GM18909 (cell line): ENCODE measurements at regions not wholly inside any gene's neighbourhood (a gene's known extent, or its start where the extent isn't known, plus 50 kb on each side); places are given as distances from the start of the nearest gene placed in this dataset.

Experiments used
- ATAC-seq: cut with Tn5 transposase; IDR thresholded peaks from one replicate; pipeline ENCODE4 v1.9.1; 2021; ENCODE audit warnings: mild to moderate bottlenecking; ENCODE audit not compliant: unreplicated experiment, poor library complexity

- ATAC-seq: no peak
Measured at GRCh38 chr12:87142342-87142741, 886.2 kb upstream of the MGAT4C start.

GRCh38 chr12:87141091-87141490, 884.9 kb upstream of the MGAT4C start:
- ATAC-seq: no peak

GRCh38 chr12:87140262-87140661, 884.1 kb upstream of the MGAT4C start:
- no peak for ATAC-seq

GRCh38 chr12:87137220-87137619, 881.0 kb upstream of the MGAT4C start:
- no peak for ATAC-seq

GRCh38 chr12:87136330-87136976, 880.3 kb upstream of the MGAT4C start:
- no peak for ATAC-seq

GRCh38 chr12:87127272-87127671, 871.1 kb upstream of the MGAT4C start:
- no peak for ATAC-seq

- no peak for ATAC-seq
Measured at GRCh38 chr12:87121896-87122295, 865.7 kb upstream of the MGAT4C start.

- ATAC-seq: no peak
Measured at GRCh38 chr12:87120440-87120839, 864.2 kb upstream of the MGAT4C start.

- ATAC-seq: no peak
Measured at GRCh38 chr12:87119713-87120112, 863.5 kb upstream of the MGAT4C start.

- no peak for ATAC-seq
Measured at GRCh38 chr12:87117526-87117925, 861.3 kb upstream of the MGAT4C start.

GRCh38 chr12:87116780-87117179, 860.6 kb upstream of the MGAT4C start:
- no peak for ATAC-seq

- no peak for ATAC-seq
Measured at GRCh38 chr12:87112571-87113345, 856.6 kb upstream of the MGAT4C start.

GRCh38 chr12:87107766-87108165, 851.6 kb upstream of the MGAT4C start:
- no peak for ATAC-seq

- ATAC-seq: no peak
Measured at GRCh38 chr12:87107270-87107669, 851.1 kb upstream of the MGAT4C start.

GRCh38 chr12:87096082-87096585, 839.9 kb upstream of the MGAT4C start:
- no peak for ATAC-seq

- no peak for ATAC-seq
Measured at GRCh38 chr12:87094356-87094755, 838.2 kb upstream of the MGAT4C start.

GRCh38 chr12:87092421-87092820, 836.2 kb upstream of the MGAT4C start:
- no peak for ATAC-seq

- no peak for ATAC-seq
Measured at GRCh38 chr12:87086118-87086891, 830.1 kb upstream of the MGAT4C start.

GRCh38 chr12:87085286-87085685, 829.1 kb upstream of the MGAT4C start:
- ATAC-seq: no peak

- no peak for ATAC-seq
Measured at GRCh38 chr12:87082756-87083155, 826.6 kb upstream of the MGAT4C start.

GRCh38 chr12:87074781-87075180, 818.6 kb upstream of the MGAT4C start:
- no peak for ATAC-seq
